Endometrium (tissue), 2 donors: ENCODE measurements at regions not wholly inside any gene's neighbourhood (a gene's known extent, or its start where the extent isn't known, plus 50 kb on each side); places are given as distances from the start of the nearest gene placed in this dataset.
"Not testable (repeated sequence)": the region's sequence is repeated elsewhere in the genome, so short reads cannot be mapped to it uniquely, and the experiment has no call there.

Source experiments
- FAIRE-seq: peaks from 2 replicates; lab custom pipeline; 2012; peaks lifted over from hg19 to GRCh38; lab: Jason Lieb, UNC
- donor health status: control.
- donor health status: control.

DNA sequence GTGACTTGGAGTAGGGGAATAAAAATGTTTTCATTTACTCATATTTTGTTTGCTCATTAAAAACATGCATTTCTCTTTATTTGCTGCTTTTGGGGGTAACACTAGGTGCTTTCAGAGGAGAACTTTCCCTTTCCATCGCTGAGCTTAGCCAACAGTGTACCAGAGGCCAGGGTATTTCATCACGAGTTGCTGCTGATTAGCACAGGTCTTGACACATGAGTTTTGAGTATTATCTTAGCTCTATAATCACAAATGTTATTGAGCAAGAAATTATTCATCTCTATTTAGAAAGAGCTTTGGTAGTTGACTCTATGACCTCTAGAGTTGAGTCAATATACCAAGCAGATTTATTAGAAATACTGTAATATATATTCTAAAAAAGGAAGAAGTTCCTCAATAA lies 375.9 kb downstream of the NXPH1 start:
- no peak for FAIRE-seq

DNA sequence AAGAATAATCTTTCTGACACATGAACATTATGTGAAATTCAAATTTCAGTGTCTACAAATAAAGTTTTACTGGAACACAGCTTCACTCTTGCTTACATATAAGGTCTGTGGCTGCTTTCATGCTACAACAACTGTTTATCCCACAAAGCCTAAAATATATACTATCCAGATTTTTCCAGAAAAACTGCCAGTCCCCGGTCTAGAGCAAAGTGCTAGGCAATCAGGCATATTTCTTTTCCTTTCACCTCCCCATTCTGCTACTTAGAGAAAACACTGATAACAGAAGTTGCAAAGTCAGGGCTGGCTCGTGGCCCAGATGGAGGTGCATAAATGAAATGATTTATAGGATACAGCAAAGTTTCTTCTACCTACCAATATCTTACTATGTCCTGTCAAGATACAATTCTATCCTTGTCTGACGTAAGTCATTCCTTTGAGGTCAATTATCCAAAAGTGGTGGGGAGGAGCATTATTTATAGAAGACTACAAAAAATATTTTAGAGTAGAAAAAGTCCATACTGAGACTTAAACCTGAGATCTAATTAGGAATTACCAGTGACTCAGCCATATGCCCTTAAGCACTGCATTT lies 384.1 kb downstream of the NXPH1 start:
- FAIRE-seq = no peak

DNA sequence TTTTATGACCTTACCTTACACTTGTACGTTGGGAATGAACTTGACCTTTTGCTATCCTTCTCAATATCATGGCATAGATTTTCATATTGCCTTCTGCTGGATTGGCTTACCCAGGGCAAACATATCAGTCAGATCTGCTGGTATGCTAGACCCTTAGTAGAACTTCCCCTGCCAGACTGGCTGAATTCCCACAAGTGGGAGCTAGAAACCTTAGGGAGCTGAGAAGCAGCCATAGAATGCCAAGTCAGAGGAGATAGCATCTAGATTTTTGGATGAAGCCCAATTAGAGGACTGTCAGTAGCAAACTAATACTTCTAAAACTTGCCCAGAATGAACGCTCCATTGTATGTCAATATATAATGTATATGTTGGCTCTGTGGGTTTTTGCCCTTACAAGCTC lies 385.0 kb downstream of the NXPH1 start:
- no peak for FAIRE-seq

DNA sequence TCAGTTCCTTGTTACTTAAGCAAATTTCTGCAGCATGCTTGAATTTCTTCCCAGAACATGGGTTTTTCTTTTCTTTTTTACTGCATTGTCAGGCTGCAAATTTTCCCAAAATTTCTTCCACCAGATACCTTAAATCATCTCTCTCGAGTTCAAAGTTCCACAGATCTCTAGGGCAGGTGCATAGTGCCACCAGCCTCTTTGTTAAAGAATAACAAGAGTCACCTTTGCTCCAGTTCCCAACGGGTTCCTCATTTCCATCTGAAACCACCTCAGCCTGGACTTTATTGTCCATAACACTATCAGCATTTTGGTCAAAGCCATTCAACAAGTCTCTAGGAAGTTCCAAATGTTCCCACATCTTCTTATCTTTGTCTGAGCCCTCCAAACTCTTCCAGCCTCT lies 389.2 kb downstream of the NXPH1 start:
- FAIRE-seq = no peak

DNA sequence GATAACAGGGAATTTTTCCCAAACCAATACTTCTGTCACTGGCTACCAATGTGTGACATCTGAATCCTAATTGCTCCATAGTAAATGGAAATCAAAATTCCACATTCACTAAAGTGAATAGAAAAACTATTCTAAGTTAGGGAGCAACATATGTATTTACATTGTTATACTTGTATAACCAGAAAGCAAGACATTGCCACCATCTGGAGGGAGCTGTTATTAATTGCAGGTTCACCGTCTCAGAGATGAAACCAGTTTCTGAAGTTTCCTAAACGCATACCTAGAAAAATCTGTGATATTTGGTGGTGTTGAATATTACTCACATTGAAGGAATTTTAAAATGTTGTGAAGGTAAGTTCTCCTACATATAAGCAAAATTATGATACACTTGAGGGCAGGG lies 390.1 kb downstream of the NXPH1 start:
- FAIRE-seq = no peak

DNA sequence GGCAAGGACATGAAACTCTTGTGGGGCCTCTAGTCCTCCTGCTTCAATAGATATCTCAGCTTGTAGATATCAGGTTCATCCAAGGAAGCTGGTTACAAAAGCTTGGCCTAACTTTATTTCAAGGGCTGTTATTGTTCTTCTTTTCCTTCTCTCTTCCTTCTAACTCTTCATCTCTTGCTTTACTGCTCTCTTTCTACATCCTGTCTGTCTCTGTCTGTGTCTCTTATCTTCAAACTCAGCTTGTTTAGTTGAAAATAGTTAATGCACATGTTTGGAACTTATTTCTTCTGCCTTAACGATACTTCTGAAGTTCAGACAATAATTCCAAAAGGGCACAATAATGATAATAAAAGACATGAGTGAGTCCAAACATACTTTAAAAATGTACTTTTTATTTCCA lies 393.9 kb downstream of the NXPH1 start:
- FAIRE-seq = no peak

DNA sequence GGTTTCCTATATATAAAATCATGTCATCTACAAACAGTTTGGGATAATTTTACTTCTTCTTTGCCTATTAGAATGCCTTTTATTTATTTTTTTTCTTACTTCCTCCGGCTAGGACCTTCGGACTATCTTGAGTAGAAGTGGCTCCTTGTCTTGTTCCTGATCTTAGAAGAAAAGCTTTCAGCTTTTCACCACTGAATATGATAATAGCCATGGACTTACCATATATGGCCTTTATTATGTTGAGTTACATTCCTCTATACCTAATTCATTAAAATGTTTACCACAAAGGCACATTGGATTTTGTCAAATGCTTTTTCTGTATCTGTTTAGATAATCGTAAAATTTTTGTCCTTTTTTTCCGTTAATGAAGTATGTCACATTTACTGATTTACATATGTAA lies 395.7 kb downstream of the NXPH1 start:
- FAIRE-seq = no peak

DNA sequence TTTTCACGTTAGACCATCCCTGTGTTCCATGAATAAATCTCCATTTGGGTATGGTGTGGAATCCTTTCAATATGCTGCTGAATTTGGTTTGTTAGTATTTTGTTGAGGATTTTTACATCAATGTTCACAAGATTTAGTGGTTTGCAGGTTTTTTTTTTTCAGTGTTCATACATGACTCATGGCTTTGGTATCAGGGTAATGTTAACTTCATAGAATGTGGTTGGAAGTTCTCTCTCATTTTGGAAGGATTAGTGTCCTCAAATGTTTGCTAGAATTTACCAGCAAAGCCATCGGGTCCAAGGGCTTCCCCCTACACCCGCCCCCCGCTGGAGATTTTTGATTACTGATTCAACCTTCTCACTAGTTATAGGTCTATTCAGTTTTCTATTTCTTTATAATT lies 398.0 kb downstream of the NXPH1 start:
- no peak for FAIRE-seq

GRCh38 chr7:8833355-8833754 lies 399.9 kb downstream of the NXPH1 start:
- no peak for FAIRE-seq

GRCh38 chr7:8841171-8841570 lies 407.8 kb downstream of the NXPH1 start:
- no peak for FAIRE-seq

DNA sequence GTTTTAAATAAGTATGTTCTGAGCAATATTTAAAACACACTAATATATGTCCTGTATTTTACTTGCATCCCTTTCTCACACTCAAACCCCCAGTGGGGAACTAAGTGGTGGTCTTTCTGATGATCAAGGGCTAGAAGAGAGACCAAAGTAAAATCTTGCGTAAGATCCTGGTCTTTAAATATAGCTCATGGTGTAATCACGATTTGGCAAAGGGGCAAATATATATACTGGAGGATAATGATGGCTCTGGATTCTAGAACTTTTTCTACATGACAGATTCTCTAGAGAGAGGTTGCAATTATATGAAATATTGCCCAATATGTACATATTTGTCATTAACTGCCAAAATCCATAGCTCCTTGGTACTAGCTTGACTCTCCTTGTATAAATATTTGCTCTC lies 438.3 kb downstream of the NXPH1 start:
- FAIRE-seq = no peak

DNA sequence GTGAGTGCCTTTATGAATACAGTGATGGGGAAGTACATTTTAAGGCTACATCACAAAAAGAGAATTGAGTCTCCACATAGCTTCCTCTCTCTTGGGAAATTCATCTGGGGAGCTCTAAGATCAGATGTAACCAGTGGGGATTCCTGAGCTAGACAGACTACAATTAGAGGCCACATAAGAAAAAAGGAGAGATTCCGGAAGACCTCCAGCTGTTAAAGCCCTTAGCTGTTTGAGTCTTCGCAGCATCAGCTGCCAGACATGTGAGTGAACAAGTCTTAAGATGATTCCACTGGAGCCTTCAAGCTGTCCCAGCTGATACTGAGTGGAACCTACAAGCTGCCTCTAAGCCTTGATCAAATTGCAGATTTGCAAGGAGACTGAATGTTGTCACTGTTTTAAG lies 448.5 kb downstream of the NXPH1 start:
- FAIRE-seq = no peak

- FAIRE-seq = no peak
Measured at GRCh38 chr7:8885480-8886000, 452.1 kb downstream of the NXPH1 start.

GRCh38 chr7:8890346-8890745 lies 456.9 kb downstream of the NXPH1 start:
- FAIRE-seq = not testable (repeated sequence)

DNA sequence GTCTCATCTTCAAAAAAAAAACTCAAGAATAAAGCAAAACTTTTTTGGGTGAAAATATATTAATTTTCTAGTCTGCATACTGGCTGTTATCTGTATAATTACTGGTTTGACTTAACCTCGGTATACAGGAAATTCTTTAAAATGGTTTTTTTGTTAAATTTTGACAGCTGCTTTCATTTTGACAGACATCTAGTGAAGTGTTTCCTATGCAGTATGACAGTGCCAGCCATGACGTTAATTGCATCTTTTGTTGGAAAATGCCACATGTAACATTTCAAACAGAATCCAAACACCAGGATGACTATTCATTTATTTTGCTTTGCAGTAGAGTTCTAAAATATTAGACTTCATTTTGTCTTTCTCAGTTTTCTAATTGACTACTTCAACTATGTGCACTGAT lies 460.4 kb downstream of the NXPH1 start:
- no peak for FAIRE-seq

GRCh38 chr7:8906396-8907075 lies 473.1 kb downstream of the NXPH1 start:
- FAIRE-seq = no peak

GRCh38 chr7:8908889-8909288 lies 475.5 kb downstream of the NXPH1 start:
- no peak for FAIRE-seq

- FAIRE-seq = no peak
Measured at GRCh38 chr7:8913682-8914081, 480.3 kb downstream of the NXPH1 start.

DNA sequence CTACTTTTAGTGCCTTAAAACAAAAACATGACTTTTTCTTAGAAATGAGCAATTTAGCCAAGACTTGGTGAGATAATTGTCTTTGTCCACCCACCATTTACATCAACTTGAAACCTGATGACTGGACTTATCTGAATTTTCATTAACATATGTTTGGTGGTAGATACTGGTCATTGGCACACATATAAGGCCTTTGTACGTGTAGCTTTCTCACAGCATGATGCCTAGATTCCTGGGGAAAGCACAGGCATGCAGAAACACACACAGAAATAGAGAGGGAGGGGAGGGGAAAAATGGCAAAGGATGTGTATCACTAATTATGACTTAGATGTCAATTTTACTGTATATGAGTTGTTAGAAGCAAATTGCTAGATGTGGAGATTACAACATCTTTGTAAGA lies 488.4 kb downstream of the NXPH1 start:
- no peak for FAIRE-seq

DNA sequence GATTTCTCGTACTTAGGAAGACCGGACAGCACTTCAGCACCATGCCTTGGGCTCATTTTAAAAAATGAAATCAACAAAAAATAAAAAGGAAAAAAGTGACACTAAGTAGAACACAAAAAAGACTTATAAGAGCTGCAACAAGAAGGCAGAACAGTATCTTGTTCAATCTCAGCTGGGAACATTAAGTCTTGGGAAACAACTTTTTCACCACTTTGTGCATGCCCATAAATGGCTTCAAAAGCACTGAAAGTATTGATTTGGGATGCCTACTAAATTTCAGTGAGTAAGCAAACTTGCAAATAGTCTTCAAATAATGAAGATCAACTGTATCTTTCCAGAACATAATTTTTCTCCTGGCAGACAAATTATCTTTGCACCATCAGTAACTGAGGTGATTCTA lies 489.3 kb downstream of the NXPH1 start:
- no peak for FAIRE-seq

- no peak for FAIRE-seq
Measured at GRCh38 chr7:8923164-8923806, 489.9 kb downstream of the NXPH1 start.

GRCh38 chr7:8931906-8932646 lies 498.7 kb downstream of the NXPH1 start:
- FAIRE-seq = no peak

DNA sequence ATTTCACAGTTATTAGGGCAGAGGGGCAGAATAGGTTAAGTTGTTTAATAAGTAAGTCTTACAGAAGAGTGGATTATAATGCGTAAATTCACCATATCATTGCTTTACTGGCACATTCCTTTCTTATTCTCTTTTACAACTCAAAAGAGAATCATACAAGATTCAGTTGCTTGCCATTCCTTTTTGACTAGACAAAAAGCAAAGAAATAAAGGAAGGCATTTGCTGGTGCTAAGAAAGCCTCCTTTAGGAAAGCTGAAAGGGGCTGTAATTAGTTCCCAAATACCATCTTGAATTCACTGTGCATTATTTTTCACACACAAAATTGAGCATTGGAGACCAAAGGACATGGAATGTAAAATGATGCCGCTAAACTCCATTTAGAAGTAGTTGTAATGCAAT lies 499.3 kb downstream of the NXPH1 start:
- no peak for FAIRE-seq
